ENCODE measurements at regions not wholly inside any gene's neighbourhood (a gene's known extent, or its start where the extent isn't known, plus 50 kb on each side); places are given as distances from the start of the nearest gene placed in this dataset.
A peak's percentile ranks its signal among the peaks of the same experiment; 100 is the strongest.

GRCh38 chr11:10934293-10934860, 76.5 kb upstream of the ZBED5 start:
- TF ChIP-seq, protein P1, sequence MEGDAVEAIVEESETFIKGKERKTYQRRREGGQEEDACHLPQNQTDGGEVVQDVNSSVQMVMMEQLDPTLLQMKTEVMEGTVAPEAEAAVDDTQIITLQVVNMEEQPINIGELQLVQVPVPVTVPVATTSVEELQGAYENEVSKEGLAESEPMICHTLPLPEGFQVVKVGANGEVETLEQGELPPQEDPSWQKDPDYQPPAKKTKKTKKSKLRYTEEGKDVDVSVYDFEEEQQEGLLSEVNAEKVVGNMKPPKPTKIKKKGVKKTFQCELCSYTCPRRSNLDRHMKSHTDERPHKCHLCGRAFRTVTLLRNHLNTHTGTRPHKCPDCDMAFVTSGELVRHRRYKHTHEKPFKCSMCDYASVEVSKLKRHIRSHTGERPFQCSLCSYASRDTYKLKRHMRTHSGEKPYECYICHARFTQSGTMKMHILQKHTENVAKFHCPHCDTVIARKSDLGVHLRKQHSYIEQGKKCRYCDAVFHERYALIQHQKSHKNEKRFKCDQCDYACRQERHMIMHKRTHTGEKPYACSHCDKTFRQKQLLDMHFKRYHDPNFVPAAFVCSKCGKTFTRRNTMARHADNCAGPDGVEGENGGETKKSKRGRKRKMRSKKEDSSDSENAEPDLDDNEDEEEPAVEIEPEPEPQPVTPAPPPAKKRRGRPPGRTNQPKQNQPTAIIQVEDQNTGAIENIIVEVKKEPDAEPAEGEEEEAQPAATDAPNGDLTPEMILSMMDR (IDR thresholded peaks at IDR 0.05; ENCODE audit: insufficient read depth, low read depth, low read length): no peak
- TF ChIP-seq EZH2 (IDR thresholded peaks at IDR 0.05; ENCODE audit: insufficient read depth, low read length): no peak
- no peaks in the 10 kb centered on the region for H3K36me3 Mint-ChIP-seq (ENCODE audit: low read depth, unreplicated experiment)
- no peaks in the 10 kb centered on the region for H3K27me3 ChIP-seq (ENCODE audit: insufficient read depth, low read length)
- H3K4me1 Mint-ChIP-seq (ENCODE audit: low read depth, unreplicated experiment): no peaks in the 10 kb centered on the region
- DNase-seq (ENCODE audit: low read depth) (no peak), FAIRE-seq (no peak)
- H3K4me3 Mint-ChIP-seq (ENCODE audit: unreplicated experiment): peak overlapping the region; percentile 90
- peak overlapping the region; percentile 50 for H3K27ac Mint-ChIP-seq (ENCODE audit: unreplicated experiment)
- no peaks in the 10 kb centered on the region for H3K79me2 ChIP-seq (ENCODE audit: insufficient read depth, low read length)
- H3K36me3 ChIP-seq (ENCODE audit: insufficient read depth, low read length): no peaks in the 10 kb centered on the region
- no peaks in the 10 kb centered on the region for H3K9me3 ChIP-seq (ENCODE audit: insufficient read depth, low read depth, low read length)
- H3K27ac ChIP-seq (ENCODE audit: low read depth, low read length): no peak overlapping the region
- peak overlapping the region; percentile 96 for H2AFZ ChIP-seq (ENCODE audit: low read depth, low read length)
- H3K4me2 ChIP-seq (ENCODE audit: low read length): peak overlapping the region; percentile 99
- peak overlapping the region; percentile 68 for H3K4me3 ChIP-seq (ENCODE audit: insufficient read depth, low read depth, low read length)
- no peaks in the 10 kb centered on the region for H4K20me1 ChIP-seq (ENCODE audit: insufficient read depth, low read length)
- no peaks in the 10 kb centered on the region for H3K9me3 Mint-ChIP-seq (ENCODE audit: unreplicated experiment)
- peaks cover 6% of the 10 kb centered on the region for H3K4me1 ChIP-seq (ENCODE audit: insufficient read depth, low read length)
- H3K9ac ChIP-seq (ENCODE audit: low read length): peak overlapping the region; percentile 83
- H3K27me3 Mint-ChIP-seq (ENCODE audit: low read depth, unreplicated experiment): peaks cover 12% of the 10 kb centered on the region

DNA sequence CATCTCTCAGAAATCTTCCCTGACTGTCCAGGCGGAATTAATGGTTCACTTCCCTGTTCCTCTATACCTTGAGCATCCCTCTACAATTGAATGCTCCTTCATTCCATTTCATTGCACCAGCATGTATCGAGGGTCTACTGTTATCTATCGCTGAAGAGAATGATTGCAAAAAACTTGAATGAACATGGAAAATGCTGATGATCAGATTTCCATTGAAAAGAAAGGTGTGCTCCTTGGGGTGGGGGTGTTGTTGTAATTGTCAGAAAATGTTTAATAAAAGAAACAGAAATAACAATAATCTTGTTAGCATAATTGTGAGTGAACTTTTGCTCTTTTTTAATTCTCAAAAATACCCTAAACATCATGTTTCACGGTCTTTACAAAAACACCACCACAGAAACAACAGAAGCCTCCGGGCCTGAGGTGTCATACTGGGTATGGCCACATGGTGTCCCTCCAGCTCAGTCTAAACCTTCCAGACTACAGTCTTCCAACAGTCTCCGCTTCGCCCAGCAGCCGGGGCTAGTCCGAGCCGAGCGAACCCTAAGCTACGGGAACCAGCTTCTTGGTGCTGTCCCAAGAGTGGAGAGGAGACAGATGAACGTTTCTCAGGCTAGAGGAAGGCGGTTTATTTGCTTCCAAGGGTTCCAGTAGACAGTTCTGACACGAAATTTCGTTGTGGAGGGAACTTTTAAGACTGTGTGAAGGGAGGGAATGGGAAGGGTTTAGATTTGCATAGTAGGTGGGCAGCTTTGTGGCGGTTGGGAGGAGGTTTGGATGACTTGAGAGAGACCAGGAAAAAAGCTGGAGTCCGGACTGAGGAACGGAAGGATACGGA, 75.8 kb upstream of the ZBED5 start:
- Histone ChIP-seq H3K79me2 (ENCODE audit: insufficient read depth, low read length) (no peaks in the 10 kb centered on the region), H3K36me3 (ENCODE audit: insufficient read depth, low read length) (no peaks in the 10 kb centered on the region), H2AFZ (ENCODE audit: low read depth, low read length) (peak overlapping the region; percentile 96), H3K9me3 (ENCODE audit: insufficient read depth, low read depth, low read length) (no peaks in the 10 kb centered on the region), H3K4me3 (ENCODE audit: insufficient read depth, low read depth, low read length) (peak overlapping the region; percentile 68), H3K27ac (ENCODE audit: low read depth, low read length) (peak overlapping the region; percentile 69), H3K27me3 (ENCODE audit: insufficient read depth, low read length) (no peaks in the 10 kb centered on the region), H3K9ac (ENCODE audit: low read length) (peak overlapping the region; percentile 83), H3K4me2 (ENCODE audit: low read length) (peak overlapping the region; percentile 99), H4K20me1 (ENCODE audit: insufficient read depth, low read length) (no peaks in the 10 kb centered on the region), H3K4me1 (ENCODE audit: insufficient read depth, low read length) (peaks cover 6% of the 10 kb centered on the region)
- Mint-ChIP-seq H3K4me1 (ENCODE audit: low read depth, unreplicated experiment) (no peaks in the 10 kb centered on the region), H3K27me3 (ENCODE audit: low read depth, unreplicated experiment) (peaks cover 8% of the 10 kb centered on the region), H3K9me3 (ENCODE audit: unreplicated experiment) (no peaks in the 10 kb centered on the region), H3K27ac (ENCODE audit: unreplicated experiment) (peak overlapping the region; percentile 50), H3K36me3 (ENCODE audit: low read depth, unreplicated experiment) (no peaks in the 10 kb centered on the region), H3K4me3 (ENCODE audit: unreplicated experiment) (peak overlapping the region; percentile 90)
- FAIRE-seq (peak; percentile 100), DNase-seq (ENCODE audit: low read depth) (peak; percentile 86)
- TF ChIP-seq, protein P1 (IDR thresholded peaks at IDR 0.05; ENCODE audit: insufficient read depth, low read depth, low read length): peak; percentile 95
- TF ChIP-seq EZH2 (IDR thresholded peaks at IDR 0.05; ENCODE audit: insufficient read depth, low read length): no peak
